ENCODE measurements at regions not wholly inside any gene's neighbourhood (a gene's known extent, or its start where the extent isn't known, plus 50 kb on each side); places are given as distances from the start of the nearest gene placed in this dataset.
"Not testable (repeated sequence)": the region's sequence is repeated elsewhere in the genome, so short reads cannot be mapped to it uniquely, and the experiment has no call there.

DNA sequence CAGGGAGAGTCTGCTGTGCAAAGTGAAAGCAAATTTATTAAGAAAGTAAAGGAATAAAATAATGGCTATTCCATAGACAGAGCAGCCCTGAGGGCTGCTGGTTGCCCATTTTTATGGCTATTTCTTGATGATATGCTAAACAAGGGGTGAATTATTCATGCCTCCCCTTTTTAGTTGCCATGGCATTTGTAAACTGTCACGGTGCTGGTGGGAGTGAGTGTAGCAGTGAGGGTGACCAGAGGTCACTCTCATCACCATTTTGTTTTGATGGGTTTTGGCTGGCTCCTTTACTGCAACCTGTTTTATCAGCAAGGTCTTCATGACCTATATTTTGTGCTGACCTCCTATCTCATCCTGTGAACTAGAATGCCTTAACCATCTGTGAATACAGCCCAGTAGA lies 518.9 kb upstream of the HS3ST1 start:
- H3K9ac ChIP-seq (ENCODE audit: insufficient read depth in 1 of 2, low read depth in 2 of 2, low read length in 2 of 2); H3K4me1 ChIP-seq (replicated peaks in 1 of 2; ENCODE audit: control insufficient read depth in 2 of 2, insufficient read depth in 2 of 2, low read length in 2 of 2); DNase-seq (ENCODE audit: extremely low read depth in 1 of 4, low spot score in 3 of 4); BruUV-seq (replicated peaks); H3K4me2 ChIP-seq (ENCODE audit: insufficient read depth, low read length); H3K27ac ChIP-seq (ENCODE audit: extremely low read depth, low read depth, low read length); FAIRE-seq; H3K9me3 ChIP-seq (replicated peaks; ENCODE audit: control insufficient read depth, insufficient read depth, low read depth, low read length); POLR2A ChIA-PET; in situ Hi-C loops (cut with MboI); H3K9me1 ChIP-seq (ENCODE audit: control insufficient read depth, insufficient read depth, low read length); H3K79me2 ChIP-seq (ENCODE audit: control insufficient read depth, insufficient read depth, low read length); intact Hi-C loops (cut with micrococcal nuclease); H3K27me3 ChIP-seq (ENCODE audit: control insufficient read depth in 2 of 2, insufficient read depth in 2 of 2, low read length in 2 of 2); H4K20me1 ChIP-seq (replicated peaks; ENCODE audit: control insufficient read depth, insufficient read depth, low read length); ATAC-seq; H2AFZ ChIP-seq (ENCODE audit: low read depth, low read length); H3K36me3 ChIP-seq (ENCODE audit: control insufficient read depth, insufficient read depth, low read length); H3K4me3 ChIP-seq; CTCF ChIA-PET (ENCODE audit: low intra/inter-chr PET ratio): not testable (repeated sequence)
- WGBS (ENCODE audit: insufficient coverage, low coverage, missing lambda C conversion rate) = 0% methylated on average over 1 of the region's 1 CpG

DNA sequence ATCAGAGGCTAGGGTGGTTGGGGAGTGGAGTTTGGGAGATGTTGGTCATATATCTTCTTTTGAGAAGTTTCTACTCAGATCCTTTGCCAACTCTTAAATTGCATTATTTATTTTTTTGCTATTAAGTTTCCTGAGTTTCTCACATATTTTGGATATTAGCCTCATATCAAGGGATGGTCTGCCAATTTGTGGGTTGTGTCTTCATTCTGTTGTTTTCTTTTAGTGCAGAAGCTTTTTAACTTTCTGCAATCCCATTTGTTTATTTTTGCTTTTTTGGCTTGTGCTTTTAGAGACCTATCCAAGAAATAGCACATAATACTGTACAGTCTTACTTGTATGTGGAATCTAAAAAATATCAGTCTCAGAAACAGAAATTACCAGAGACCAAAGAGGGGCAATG lies 509.2 kb upstream of the HS3ST1 start:
- no peak overlapping the region for H2AFZ ChIP-seq (ENCODE audit: low read depth, low read length)
- in situ Hi-C loops (cut with MboI) = no loop called here
- no peak for ATAC-seq
- no peaks in the 10 kb centered on the region for H3K4me1 ChIP-seq (replicated peaks in 1 of 2; ENCODE audit: control insufficient read depth in 2 of 2, insufficient read depth in 2 of 2, low read length in 2 of 2)
- FAIRE-seq = no peak
- no peak overlapping the region for H3K9ac ChIP-seq (ENCODE audit: insufficient read depth in 1 of 2, low read depth in 2 of 2, low read length in 2 of 2)
- no peak overlapping the region for H3K4me3 ChIP-seq
- no peaks in the 10 kb centered on the region for H4K20me1 ChIP-seq (replicated peaks; ENCODE audit: control insufficient read depth, insufficient read depth, low read length)
- no peaks in the 10 kb centered on the region for H3K9me3 ChIP-seq (replicated peaks; ENCODE audit: control insufficient read depth, insufficient read depth, low read depth, low read length)
- no peaks in the 10 kb centered on the region for H3K27me3 ChIP-seq (ENCODE audit: control insufficient read depth in 2 of 2, insufficient read depth in 2 of 2, low read length in 2 of 2)
- H3K79me2 ChIP-seq (ENCODE audit: control insufficient read depth, insufficient read depth, low read length) = no peaks in the 10 kb centered on the region
- DNase-seq (ENCODE audit: extremely low read depth in 1 of 4, low spot score in 3 of 4) = no peak
- no peaks in the 10 kb centered on the region for H3K9me1 ChIP-seq (ENCODE audit: control insufficient read depth, insufficient read depth, low read length)
- ChIA-PET CTCF (ENCODE audit: low intra/inter-chr PET ratio) (no interaction called here), POLR2A (no interaction called here)
- no peak overlapping the region for H3K27ac ChIP-seq (ENCODE audit: extremely low read depth, low read depth, low read length)
- no peaks in the 10 kb centered on the region for H3K36me3 ChIP-seq (ENCODE audit: control insufficient read depth, insufficient read depth, low read length)
- intact Hi-C loops (cut with micrococcal nuclease) = no loop called here
- H3K4me2 ChIP-seq (ENCODE audit: insufficient read depth, low read length) = no peak overlapping the region
- no TSS peak for BruUV-seq (replicated peaks)
- no peak for TF ChIP-seq TBL1XR1 (IDR thresholded peaks at IDR 0.05; ENCODE audit: low read length in 2 of 2)
- no peak for TF ChIP-seq RREB1 (CRISPR knock-in tag; IDR thresholded peaks at IDR 0.05)
- no peak for TF ChIP-seq RAD21 (CRISPR knock-in tag; conservative IDR thresholded peaks at IDR 0.05 in 1 of 2, IDR thresholded peaks at IDR 0.05 in 1 of 2)
- no peak for TF ChIP-seq TAL1 (IDR thresholded peaks at IDR 0.05)
- no peak for TF ChIP-seq DNMT1 (IDR thresholded peaks at IDR 0.05)
- TF ChIP-seq NCOA4 (IDR thresholded peaks at IDR 0.05; ENCODE audit: partially characterized antibody) = no peak
- TF ChIP-seq U2AF1 (optimal IDR thresholded peaks at IDR 0.05; ENCODE audit: low read depth, low read length) = no peak

Measured in K562 (cell line).